ENCODE measurements at regions not wholly inside any gene's neighbourhood (a gene's known extent, or its start where the extent isn't known, plus 50 kb on each side); places are given as distances from the start of the nearest gene placed in this dataset.

DNA sequence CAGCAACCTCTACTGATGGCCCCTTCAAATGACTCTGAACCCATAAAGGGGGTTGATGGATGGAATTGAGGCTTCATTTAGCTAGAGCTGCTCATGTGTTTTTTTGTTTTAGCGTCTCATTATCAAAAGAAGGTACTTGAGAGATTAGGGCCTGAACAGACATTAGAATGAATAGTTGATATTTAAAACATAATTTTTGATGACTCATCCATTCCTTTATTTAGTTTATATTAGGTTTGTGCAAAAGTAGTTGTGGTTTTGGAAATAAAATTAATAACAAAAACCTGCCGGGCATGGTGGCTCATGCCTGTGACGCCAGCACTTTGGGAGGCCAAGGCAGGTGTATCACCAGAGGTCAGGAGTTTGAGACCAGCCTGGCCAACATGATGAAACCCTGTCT is 485.9 kb downstream of the PSAT1 start:
- 90 to 95% methylated on average over 3 of the region's 3 CpGs for WGBS, 2 donors
- H3K9me3 ChIP-seq, result no peaks in the 10 kb centered on the region
- no peak overlapping the region for H3K4me3 ChIP-seq
- H3K4me1 ChIP-seq, result no peaks in the 10 kb centered on the region
- no peak for DNase-seq (ENCODE audit: low spot score in 2 of 2)
- TF ChIP-seq CTCF (IDR thresholded peaks at IDR 0.05) (no peak), EP300 (IDR thresholded peaks at IDR 0.05) (no peak)
- H3K36me3 ChIP-seq, result no peaks in the 10 kb centered on the region
- no peaks in the 10 kb centered on the region for H3K27me3 ChIP-seq
- H3K27ac ChIP-seq, result no peak overlapping the region

DNA sequence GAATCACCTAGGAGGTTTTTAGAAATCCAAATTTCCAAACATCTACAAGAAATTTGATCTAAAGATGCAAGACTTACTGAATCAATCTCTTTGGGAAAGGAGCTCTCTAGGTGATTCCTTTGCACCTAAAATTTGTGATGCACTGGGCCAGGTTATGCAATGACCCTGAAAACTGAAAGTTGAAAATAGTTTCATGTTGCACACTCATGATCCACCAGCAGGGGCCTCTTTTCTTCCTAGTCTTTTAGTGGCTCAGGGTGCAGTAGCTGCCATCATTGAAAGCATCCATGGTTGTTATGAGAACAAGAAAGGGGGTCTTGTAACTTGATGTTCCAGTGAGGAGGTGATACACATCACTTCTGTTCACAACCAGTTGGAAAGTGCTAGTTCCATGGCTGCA is 486.8 kb downstream of the PSAT1 start:
- DNase-seq (ENCODE audit: low spot score in 2 of 2), result no peak
- no peaks in the 10 kb centered on the region for H3K4me1 ChIP-seq
- H3K36me3 ChIP-seq, result no peaks in the 10 kb centered on the region
- TF ChIP-seq EP300 (IDR thresholded peaks at IDR 0.05), result no peak
- TF ChIP-seq POLR2A (IDR thresholded peaks at IDR 0.05), result no peak
- no peak for TF ChIP-seq CTCF (IDR thresholded peaks at IDR 0.05)
- no peaks in the 10 kb centered on the region for H3K9me3 ChIP-seq
- H3K27ac ChIP-seq, result no peak overlapping the region
- no peaks in the 10 kb centered on the region for H3K27me3 ChIP-seq
- H3K4me3 ChIP-seq, result no peak overlapping the region

- WGBS, 2 donors, result 33 to 46% methylated on average over 3 of the region's 3 CpGs
- Histone ChIP-seq H3K36me3 (no peaks in the 10 kb centered on the region), H3K27me3 (no peaks in the 10 kb centered on the region), H3K9me3 (peaks cover 0 to 3% (median 0%) of the 10 kb centered on the region in 4 donors), H3K4me3 (no peak overlapping the region), H3K27ac (no peak overlapping the region), H3K4me1 (no peaks in the 10 kb centered on the region)
- TF ChIP-seq EP300 (IDR thresholded peaks at IDR 0.05) (no peak), POLR2A (IDR thresholded peaks at IDR 0.05) (no peak), CTCF (IDR thresholded peaks at IDR 0.05) (no peak)
- DNase-seq (ENCODE audit: low spot score in 2 of 2), result no peak
These were observed 489.9 kb downstream of the PSAT1 start for GRCh38 chr9:78786794-78787193.

- Histone ChIP-seq H3K9me3 (peaks cover 0 to 3% (median 0%) of the 10 kb centered on the region in 4 donors), H3K36me3 (no peaks in the 10 kb centered on the region), H3K4me1 (no peaks in the 10 kb centered on the region), H3K4me3 (no peak overlapping the region), H3K27me3 (no peaks in the 10 kb centered on the region), H3K27ac (no peak overlapping the region)
- TF ChIP-seq EP300 (IDR thresholded peaks at IDR 0.05) (no peak), POLR2A (IDR thresholded peaks at IDR 0.05) (no peak), CTCF (IDR thresholded peaks at IDR 0.05) (no peak)
- no peak for DNase-seq (ENCODE audit: low spot score in 2 of 2)
These were observed 491.2 kb downstream of the PSAT1 start for GRCh38 chr9:78788101-78788500.

GRCh38 chr9:78791779-78792178 is 494.9 kb downstream of the PSAT1 start:
- Histone ChIP-seq H3K36me3 (no peaks in the 10 kb centered on the region), H3K27me3 (no peaks in the 10 kb centered on the region), H3K9me3 (peaks cover 0 to 3% (median 0%) of the 10 kb centered on the region in 4 donors), H3K4me1 (no peaks in the 10 kb centered on the region), H3K27ac (no peak overlapping the region), H3K4me3 (no peak overlapping the region)
- 70 to 74% methylated on average over 2 of the region's 2 CpGs for WGBS, 2 donors
- no peak for DNase-seq (ENCODE audit: low spot score in 2 of 2)
- TF ChIP-seq CTCF (IDR thresholded peaks at IDR 0.05) (no peak), POLR2A (IDR thresholded peaks at IDR 0.05) (no peak), EP300 (IDR thresholded peaks at IDR 0.05) (no peak)
